HepG2 (cell line): ENCODE measurements at regions not wholly inside any gene's neighbourhood (a gene's known extent, or its start where the extent isn't known, plus 50 kb on each side); places are given as distances from the start of the nearest gene placed in this dataset.

Experiments used
- EEA1 ChIP-seq: sonication (generic); formaldehyde crosslinking; IDR thresholded peaks from 2 replicates; pipeline ENCODE4 v1.5.1; 2020; ENCODE audit warnings: mild to moderate bottlenecking, missing genetic modification reagents, borderline replicate concordance
- GATA4 ChIP-seq: sonication (generic); IDR thresholded peaks from 2 replicates; pipeline ENCODE4 v1.6.1; 2016; ENCODE audit warnings: antibody characterized with exemption, low read depth, borderline replicate concordance
- HMG20B ChIP-seq: conservative IDR thresholded peaks from 2 replicates; pipeline ENCODE4 v1.6.1; 2016; ENCODE audit warnings: missing genetic modification reagents, missing compliant biosample characterization
- JUN ChIP-seq: sonication (generic); formaldehyde crosslinking; IDR thresholded peaks from 2 replicates; pipeline ENCODE4 v1.4.0; 2020; ENCODE audit warnings: mild to moderate bottlenecking, missing genetic modification reagents
- KLF13 ChIP-seq: sonication (generic); formaldehyde crosslinking; IDR thresholded peaks from 2 replicates; pipeline ENCODE4 v1.4.0; 2020; ENCODE audit warnings: mild to moderate bottlenecking, missing genetic modification reagents
- NR1H2 ChIP-seq: sonication (generic); formaldehyde crosslinking; IDR thresholded peaks from 2 replicates; pipeline ENCODE4 v1.8.1; 2022; ENCODE audit warnings: low read depth, missing genetic modification reagents, borderline replicate concordance
- PAF1 ChIP-seq: IDR thresholded peaks from 2 replicates; pipeline ENCODE4 v1.6.1; 2016; ENCODE audit warnings: missing genetic modification reagents, missing compliant biosample characterization
- PHF20 ChIP-seq: sonication (generic); formaldehyde crosslinking; IDR thresholded peaks from 2 replicates; pipeline ENCODE4 v1.5.0; 2020; ENCODE audit warnings: mild to moderate bottlenecking, missing genetic modification reagents
- RCOR2 ChIP-seq: IDR thresholded peaks from 2 replicates; pipeline ENCODE4 v1.6.1; 2016; ENCODE audit warnings: missing biosample characterization, missing genetic modification reagents
- SCMH1 ChIP-seq: sonication (generic); formaldehyde crosslinking; IDR thresholded peaks from 2 replicates; pipeline ENCODE4 v1.9.0; 2021; ENCODE audit warnings: missing genetic modification reagents, mild to moderate bottlenecking, borderline replicate concordance
- SP2 ChIP-seq: sonication (generic); formaldehyde crosslinking; IDR thresholded peaks from 2 replicates; pipeline ENCODE4 v1.5.1; 2020; ENCODE audit warnings: mild to moderate bottlenecking, missing genetic modification reagents
- ZFP37 ChIP-seq: sonication (generic); formaldehyde crosslinking; IDR thresholded peaks from 2 replicates; pipeline ENCODE4 v1.4.0; 2020; ENCODE audit warnings: missing genetic modification reagents, borderline replicate concordance
- ZMYM3 ChIP-seq: sonication (generic); formaldehyde crosslinking; IDR thresholded peaks from 2 replicates; pipeline ENCODE4 v1.5.1; 2020; ENCODE audit warnings: mild to moderate bottlenecking, missing genetic modification reagents
- ZNF317 ChIP-seq: sonication (generic); formaldehyde crosslinking; IDR thresholded peaks from 2 replicates; pipeline ENCODE4 v1.5.0; 2020; ENCODE audit warnings: mild to moderate bottlenecking, missing genetic modification reagents
- ZNF451 ChIP-seq: sonication (generic); formaldehyde crosslinking; IDR thresholded peaks from 2 replicates; pipeline ENCODE4 v1.5.0; 2020; ENCODE audit warnings: mild to moderate bottlenecking, missing genetic modification reagents
- ZNF567 ChIP-seq: sonication (generic); formaldehyde crosslinking; IDR thresholded peaks from 2 replicates; pipeline ENCODE4 v1.8.1; 2023; ENCODE audit warnings: mild to moderate bottlenecking, missing genetic modification reagents, borderline replicate concordance
- ZNF768 ChIP-seq: sonication (generic); formaldehyde crosslinking; IDR thresholded peaks from 2 replicates; pipeline ENCODE4 v1.4.0; 2020; ENCODE audit warnings: missing genetic modification reagents
- ZSCAN12 ChIP-seq: sonication (generic); formaldehyde crosslinking; IDR thresholded peaks from 2 replicates; pipeline ENCODE4 v1.9.0; 2021; ENCODE audit warnings: mild to moderate bottlenecking, missing genetic modification reagents
- TF ChIP-seq, protein P1 (sequence below): sonication (generic); formaldehyde crosslinking; IDR thresholded peaks from 2 replicates; pipeline ENCODE4 v1.9.0; 2021; ENCODE audit warnings: missing genetic modification reagents, borderline replicate concordance
- TF ChIP-seq, protein P2 (sequence below), 2 experiments: sonication (generic) in 1 of 2; formaldehyde crosslinking in 1 of 2; IDR thresholded peaks; 2 replicates each; pipeline versions ENCODE4 v1.4.0 to v1.6.1; 2018 to 2020; ENCODE audit warnings: missing genetic modification reagents in 2 of 2, borderline replicate concordance in 1 of 2, low read depth in 1 of 2, mild to moderate bottlenecking in 1 of 2, missing biosample characterization in 1 of 2
- TF ChIP-seq, protein P3 (sequence below): sonication (generic); formaldehyde crosslinking; conservative IDR thresholded peaks from 2 replicates; pipeline ENCODE4 v1.4.0; 2020; ENCODE audit warnings: missing genetic modification reagents
- TF ChIP-seq, protein P4 (sequence below): sonication (generic); formaldehyde crosslinking; IDR thresholded peaks from 2 replicates; pipeline ENCODE4 v1.4.0; 2020; ENCODE audit warnings: mild to moderate bottlenecking, low read depth, missing genetic modification reagents

DNA sequence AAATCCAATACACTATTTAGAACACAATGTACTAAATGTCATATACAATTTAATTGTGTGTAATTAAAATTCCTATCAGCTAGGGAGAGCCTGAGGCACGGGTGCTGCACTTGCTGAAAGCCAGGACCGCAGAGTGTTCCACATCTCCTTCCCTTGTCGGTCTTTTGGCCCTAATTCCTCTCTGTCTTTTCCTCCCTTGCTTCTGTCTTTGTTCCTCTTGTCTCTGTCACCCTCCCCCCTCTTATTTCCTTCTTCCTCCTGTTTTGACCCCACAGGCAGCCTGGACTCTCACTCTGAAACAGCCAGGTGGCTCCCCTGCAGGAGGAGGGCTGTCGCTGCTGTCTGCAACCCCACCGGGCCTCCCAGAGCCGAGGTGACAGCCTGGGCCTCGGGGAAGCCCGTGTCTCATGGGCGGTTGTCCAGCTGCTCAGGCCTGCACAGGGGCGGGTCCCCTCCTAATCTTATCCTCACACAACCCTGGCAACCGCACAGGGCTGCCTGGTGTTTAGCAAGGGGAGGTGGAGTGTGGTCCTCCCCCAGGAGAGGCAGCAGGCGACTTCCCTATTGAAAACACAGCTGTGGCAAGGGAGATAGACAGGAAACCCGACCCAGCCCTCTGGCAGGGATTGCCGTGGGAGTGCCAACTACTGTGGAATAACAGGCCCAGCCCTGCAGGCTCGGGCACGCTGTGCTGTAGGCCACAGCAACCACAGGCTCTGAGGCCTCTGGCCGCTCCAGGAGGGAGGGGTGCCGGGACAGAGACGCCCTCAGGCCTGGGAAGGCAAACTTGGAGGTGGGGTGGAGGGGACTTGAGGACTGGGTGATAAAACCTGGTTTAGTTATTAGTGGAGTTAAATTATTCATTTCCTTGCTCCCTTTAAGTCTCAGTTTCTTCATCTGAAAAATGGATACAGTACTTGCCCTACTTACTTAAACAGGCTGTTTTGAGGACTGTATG lies 68.8 kb upstream of the WDR26 start (continued):
- TF ChIP-seq EEA1 (CRISPR knock-in tag) (no peak), JUN (no peak), ZNF567 (CRISPR knock-in tag) (0 out of 2 replicates have a peak, but pooled peaks have one; percentile 50), HMG20B (CRISPR knock-in tag) (no peak), ZMYM3 (CRISPR knock-in tag) (peak; percentile 51; the same call in 1 of the 2 replicates), ZNF768 (CRISPR knock-in tag) (no peak), GATA4 (no peak), PAF1 (CRISPR knock-in tag) (no peak), ZFP37 (CRISPR knock-in tag) (no peak), PHF20 (CRISPR knock-in tag) (no peak), NR1H2 (no peak), KLF13 (CRISPR knock-in tag) (no peak), ZSCAN12 (CRISPR knock-in tag) (no peak), SP2 (CRISPR knock-in tag) (no peak), RCOR2 (no peak), ZNF317 (CRISPR knock-in tag) (0 out of 2 replicates have a peak, but pooled peaks have one; percentile 26), ZNF451 (CRISPR knock-in tag) (0 out of 2 replicates have a peak, but pooled peaks have one; percentile 40), SCMH1 (no peak)
- TF ChIP-seq, protein P1, sequence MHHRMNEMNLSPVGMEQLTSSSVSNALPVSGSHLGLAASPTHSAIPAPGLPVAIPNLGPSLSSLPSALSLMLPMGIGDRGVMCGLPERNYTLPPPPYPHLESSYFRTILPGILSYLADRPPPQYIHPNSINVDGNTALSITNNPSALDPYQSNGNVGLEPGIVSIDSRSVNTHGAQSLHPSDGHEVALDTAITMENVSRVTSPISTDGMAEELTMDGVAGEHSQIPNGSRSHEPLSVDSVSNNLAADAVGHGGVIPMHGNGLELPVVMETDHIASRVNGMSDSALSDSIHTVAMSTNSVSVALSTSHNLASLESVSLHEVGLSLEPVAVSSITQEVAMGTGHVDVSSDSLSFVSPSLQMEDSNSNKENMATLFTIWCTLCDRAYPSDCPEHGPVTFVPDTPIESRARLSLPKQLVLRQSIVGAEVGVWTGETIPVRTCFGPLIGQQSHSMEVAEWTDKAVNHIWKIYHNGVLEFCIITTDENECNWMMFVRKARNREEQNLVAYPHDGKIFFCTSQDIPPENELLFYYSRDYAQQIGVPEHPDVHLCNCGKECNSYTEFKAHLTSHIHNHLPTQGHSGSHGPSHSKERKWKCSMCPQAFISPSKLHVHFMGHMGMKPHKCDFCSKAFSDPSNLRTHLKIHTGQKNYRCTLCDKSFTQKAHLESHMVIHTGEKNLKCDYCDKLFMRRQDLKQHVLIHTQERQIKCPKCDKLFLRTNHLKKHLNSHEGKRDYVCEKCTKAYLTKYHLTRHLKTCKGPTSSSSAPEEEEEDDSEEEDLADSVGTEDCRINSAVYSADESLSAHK (CRISPR knock-in tag), result no peak
- TF ChIP-seq, protein P2, sequence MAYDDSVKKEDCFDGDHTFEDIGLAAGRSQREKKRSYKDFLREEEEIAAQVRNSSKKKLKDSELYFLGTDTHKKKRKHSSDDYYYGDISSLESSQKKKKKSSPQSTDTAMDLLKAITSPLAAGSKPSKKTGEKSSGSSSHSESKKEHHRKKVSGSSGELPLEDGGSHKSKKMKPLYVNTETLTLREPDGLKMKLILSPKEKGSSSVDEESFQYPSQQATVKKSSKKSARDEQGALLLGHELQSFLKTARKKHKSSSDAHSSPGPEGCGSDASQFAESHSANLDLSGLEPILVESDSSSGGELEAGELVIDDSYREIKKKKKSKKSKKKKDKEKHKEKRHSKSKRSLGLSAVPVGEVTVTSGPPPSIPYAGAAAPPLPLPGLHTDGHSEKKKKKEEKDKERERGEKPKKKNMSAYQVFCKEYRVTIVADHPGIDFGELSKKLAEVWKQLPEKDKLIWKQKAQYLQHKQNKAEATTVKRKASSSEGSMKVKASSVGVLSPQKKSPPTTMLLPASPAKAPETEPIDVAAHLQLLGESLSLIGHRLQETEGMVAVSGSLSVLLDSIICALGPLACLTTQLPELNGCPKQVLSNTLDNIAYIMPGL (CRISPR knock-in tag; IDR thresholded peaks at IDR 0.05; ENCODE audit: borderline replicate concordance in 1 of 2, low read depth in 1 of 2), result peak in 1 of 2 experiments; percentile 42; a peak in 1 of 4 replicates
- TF ChIP-seq, protein P3, sequence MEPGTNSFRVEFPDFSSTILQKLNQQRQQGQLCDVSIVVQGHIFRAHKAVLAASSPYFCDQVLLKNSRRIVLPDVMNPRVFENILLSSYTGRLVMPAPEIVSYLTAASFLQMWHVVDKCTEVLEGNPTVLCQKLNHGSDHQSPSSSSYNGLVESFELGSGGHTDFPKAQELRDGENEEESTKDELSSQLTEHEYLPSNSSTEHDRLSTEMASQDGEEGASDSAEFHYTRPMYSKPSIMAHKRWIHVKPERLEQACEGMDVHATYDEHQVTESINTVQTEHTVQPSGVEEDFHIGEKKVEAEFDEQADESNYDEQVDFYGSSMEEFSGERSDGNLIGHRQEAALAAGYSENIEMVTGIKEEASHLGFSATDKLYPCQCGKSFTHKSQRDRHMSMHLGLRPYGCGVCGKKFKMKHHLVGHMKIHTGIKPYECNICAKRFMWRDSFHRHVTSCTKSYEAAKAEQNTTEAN (CRISPR knock-in tag), result no peak
- TF ChIP-seq, protein P4, sequence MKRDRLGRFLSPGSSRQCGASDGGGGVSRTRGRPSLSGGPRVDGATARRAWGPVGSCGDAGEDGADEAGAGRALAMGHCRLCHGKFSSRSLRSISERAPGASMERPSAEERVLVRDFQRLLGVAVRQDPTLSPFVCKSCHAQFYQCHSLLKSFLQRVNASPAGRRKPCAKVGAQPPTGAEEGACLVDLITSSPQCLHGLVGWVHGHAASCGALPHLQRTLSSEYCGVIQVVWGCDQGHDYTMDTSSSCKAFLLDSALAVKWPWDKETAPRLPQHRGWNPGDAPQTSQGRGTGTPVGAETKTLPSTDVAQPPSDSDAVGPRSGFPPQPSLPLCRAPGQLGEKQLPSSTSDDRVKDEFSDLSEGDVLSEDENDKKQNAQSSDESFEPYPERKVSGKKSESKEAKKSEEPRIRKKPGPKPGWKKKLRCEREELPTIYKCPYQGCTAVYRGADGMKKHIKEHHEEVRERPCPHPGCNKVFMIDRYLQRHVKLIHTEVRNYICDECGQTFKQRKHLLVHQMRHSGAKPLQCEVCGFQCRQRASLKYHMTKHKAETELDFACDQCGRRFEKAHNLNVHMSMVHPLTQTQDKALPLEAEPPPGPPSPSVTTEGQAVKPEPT, result no peak
